HEK293 (cell line): ENCODE measurements at regions not wholly inside any gene's neighbourhood (a gene's known extent, or its start where the extent isn't known, plus 50 kb on each side); places are given as distances from the start of the nearest gene placed in this dataset.

Experiments used
- CTCF ChIA-PET: fragments of 350-600 bp; formaldehyde crosslinking; extraction: SDS; loops from one replicate; lab custom pipeline; 2021; ENCODE audit warnings: antibody characterized with exemption; lab: Yijun Ruan, JAX
- POLR2A ChIA-PET: fragments of 300-600 bp; formaldehyde crosslinking; extraction: SDS; loops from one replicate; lab custom pipeline; 2020; ENCODE audit warnings: antibody characterized with exemption, inconsistent platforms; lab: Yijun Ruan, JAX
- H3K27ac ChIP-seq: fragments of 200-500 bp; sonication (Bioruptor generic); 2 replicates; pipeline ENCODE4 v1.5.1; 2014; ENCODE audit warnings: low read depth, low read length, control low read depth, inconsistent platforms; ENCODE audit errors: extremely low read depth
- H3K36me3 ChIP-seq, 2 experiments: fragments of 200-500 bp in 1 of 2; sonication (Bioruptor generic) in 1 of 2; 1 replicate in 1 of 2; 2 replicates in 1 of 2; pipeline ENCODE4 v1.5.1; 2014 to 2017; ENCODE audit warnings: inconsistent platforms in 2 of 2, low read length in 2 of 2; ENCODE audit not compliant: control insufficient read depth in 2 of 2, insufficient read depth in 1 of 2
- H3K4me1 ChIP-seq: fragments of 200-500 bp; sonication (Bioruptor generic); 2 replicates; pipeline ENCODE4 v1.5.1; 2014; ENCODE audit warnings: mild to moderate bottlenecking, low read length, inconsistent platforms; ENCODE audit not compliant: control insufficient read depth, insufficient read depth
- H3K4me3 ChIP-seq: 2 replicates; pipeline ENCODE4 v1.5.1; 2011; ENCODE audit warnings: low read depth, mild to moderate bottlenecking, control low read depth, low read length, moderate library complexity
- H3K9me3 ChIP-seq: fragments of 200-500 bp; sonication (Bioruptor generic); 2 replicates; pipeline ENCODE4 v1.5.1; 2014; ENCODE audit warnings: low read depth, low read length, inconsistent platforms; ENCODE audit not compliant: control insufficient read depth, insufficient read depth
- KLF9 ChIP-seq: fragments of 450-650 bp; formaldehyde crosslinking; IDR thresholded peaks from 2 replicates; pipeline ENCODE4 v1.5.1; 2016; ENCODE audit warnings: missing biosample characterization, missing genetic modification characterization, low read depth
- MEIS1 ChIP-seq: sonication (generic); formaldehyde crosslinking; IDR thresholded peaks from 2 replicates; pipeline ENCODE4 v1.8.1; 2022; ENCODE audit warnings: missing genetic modification reagents, mild to moderate bottlenecking, borderline replicate concordance
- PRDM1 ChIP-seq: fragments of 450-650 bp; formaldehyde crosslinking; IDR thresholded peaks from 2 replicates; pipeline ENCODE4; 2016; ENCODE audit warnings: missing biosample characterization, missing genetic modification characterization
- PRDM10 ChIP-seq: fragments of 450-650 bp; formaldehyde crosslinking; IDR thresholded peaks from 2 replicates; pipeline ENCODE4 v1.5.1; 2016; ENCODE audit warnings: missing biosample characterization, missing genetic modification characterization
- SP3 ChIP-seq: fragments of 450-650 bp; formaldehyde crosslinking; IDR thresholded peaks from 2 replicates; pipeline ENCODE4 v1.5.1; 2016; ENCODE audit warnings: missing biosample characterization, missing genetic modification characterization
- SP7 ChIP-seq: fragments of 450-650 bp; formaldehyde crosslinking; IDR thresholded peaks from 2 replicates; pipeline ENCODE4 v1.5.1; 2016; ENCODE audit warnings: missing biosample characterization, missing genetic modification characterization
- ZFP37 ChIP-seq: fragments of 450-650 bp; formaldehyde crosslinking; IDR thresholded peaks from 2 replicates; pipeline ENCODE4 v1.5.1; 2016; ENCODE audit warnings: missing biosample characterization, missing genetic modification characterization
- ZNF10 ChIP-seq: fragments of 450-650 bp; formaldehyde crosslinking; IDR thresholded peaks from 2 replicates; pipeline ENCODE4 v1.5.1; 2017; ENCODE audit warnings: missing biosample characterization, missing genetic modification characterization
- ZNF133 ChIP-seq: fragments of 450-650 bp; formaldehyde crosslinking; IDR thresholded peaks from 2 replicates; pipeline ENCODE4 v1.5.1; 2016; ENCODE audit warnings: missing biosample characterization, missing genetic modification characterization
- ZNF175 ChIP-seq: fragments of 450-650 bp; formaldehyde crosslinking; IDR thresholded peaks from 2 replicates; pipeline ENCODE4 v1.5.1; 2016; ENCODE audit warnings: missing biosample characterization, missing genetic modification characterization
- ZNF184 ChIP-seq: fragments of 450-650 bp; IDR thresholded peaks from 2 replicates; pipeline ENCODE4 v1.5.1; 2018; ENCODE audit warnings: missing biosample characterization, mild to moderate bottlenecking, missing genetic modification characterization
- ZNF19 ChIP-seq: fragments of 450-650 bp; formaldehyde crosslinking; IDR thresholded peaks from 2 replicates; pipeline ENCODE4; 2016; ENCODE audit warnings: missing biosample characterization, missing genetic modification characterization, low read depth
- ZNF311 ChIP-seq: fragments of 450-650 bp; formaldehyde crosslinking; IDR thresholded peaks from 2 replicates; pipeline ENCODE4 v1.5.1; 2017; ENCODE audit warnings: missing biosample characterization, missing genetic modification characterization, borderline replicate concordance
- ZNF350 ChIP-seq: fragments of 450-650 bp; formaldehyde crosslinking; IDR thresholded peaks from 2 replicates; pipeline ENCODE4 v1.5.0; 2017; ENCODE audit warnings: missing biosample characterization, mild to moderate bottlenecking, missing genetic modification characterization
- ZNF354C ChIP-seq: fragments of 450-650 bp; formaldehyde crosslinking; IDR thresholded peaks from 2 replicates; pipeline ENCODE4 v1.5.1; 2016; ENCODE audit warnings: missing biosample characterization, missing genetic modification characterization, low read depth, borderline replicate concordance
- ZNF433 ChIP-seq: fragments of 450-650 bp; formaldehyde crosslinking; IDR thresholded peaks from 2 replicates; pipeline ENCODE4 v1.5.1; 2016; ENCODE audit warnings: missing biosample characterization, missing genetic modification characterization, low read depth
- ZNF514 ChIP-seq: fragments of 450-650 bp; formaldehyde crosslinking; IDR thresholded peaks from 2 replicates; pipeline ENCODE4 v1.5.1; 2016; ENCODE audit warnings: missing biosample characterization, missing genetic modification characterization
- ZNF658 ChIP-seq: fragments of 450-650 bp; formaldehyde crosslinking; IDR thresholded peaks from 2 replicates; pipeline ENCODE4; 2016; ENCODE audit warnings: missing biosample characterization, missing genetic modification characterization
- ZNF660 ChIP-seq: fragments of 450-650 bp; IDR thresholded peaks from 2 replicates; pipeline ENCODE4 v1.5.1; 2018; ENCODE audit warnings: missing biosample characterization, mild to moderate bottlenecking, missing genetic modification characterization
- TF ChIP-seq, protein P1 (sequence below): fragments of 450-650 bp; formaldehyde crosslinking; IDR thresholded peaks from 2 replicates; pipeline ENCODE4 v1.5.1; 2017; ENCODE audit warnings: missing biosample characterization, missing genetic modification characterization

DNA sequence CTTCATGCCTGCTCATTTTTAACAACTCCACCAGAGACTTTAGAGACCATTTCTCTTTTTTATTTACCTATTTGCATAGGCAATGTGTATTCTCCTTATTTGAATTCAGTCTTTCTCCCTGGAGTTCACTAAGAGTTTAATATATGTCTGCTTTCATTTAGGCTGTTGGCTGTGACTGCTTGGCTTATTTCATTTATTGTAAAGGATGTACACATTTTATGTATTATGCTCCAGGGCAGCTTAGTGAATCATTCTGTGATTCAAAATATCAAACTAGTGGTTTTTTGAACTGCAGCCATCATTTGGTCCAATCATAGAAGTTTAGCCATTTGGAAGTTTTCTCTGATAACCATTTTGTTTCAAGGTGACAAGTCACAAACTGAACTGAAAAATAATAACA lies 229.6 kb downstream of the LPIN1 start:
- TF ChIP-seq MEIS1 (CRISPR knock-in tag) (no peak), ZNF311 (tag by site-specific recombination) (no peak)
- TF ChIP-seq, all 188 proteins: peak for 0
- H3K9me3 ChIP-seq: no peaks in the 10 kb centered on the region
- ChIA-PET CTCF (no interaction called here), POLR2A (interaction anchor here (0.7 kb wide), 1 partner anchor 15 kb away, joined by 5 read pairs; no protein-coding TSS in a partner anchor)
- no peak overlapping the region for H3K27ac ChIP-seq
- no peaks in the 10 kb centered on the region for H3K4me1 ChIP-seq
- H3K36me3 ChIP-seq: no peaks in the 10 kb centered on the region
- H3K4me3 ChIP-seq: no peak overlapping the region

- Histone ChIP-seq H3K4me3 (no peak overlapping the region), H3K27ac (no peak overlapping the region), H3K4me1 (no peaks in the 10 kb centered on the region), H3K36me3 (no peaks in the 10 kb centered on the region), H3K9me3 (no peaks in the 10 kb centered on the region)
- ChIA-PET POLR2A (no interaction called here), CTCF (interaction anchor here (0.9 to 1.2 kb wide), 2 partner anchors 9 to 570 kb away, joined by 3 read pairs; no protein-coding TSS in a partner anchor)
- TF ChIP-seq ZNF514 (no peak), ZNF658 (no peak), ZNF660 (tag by site-specific recombination) (no peak), SP7 (tag by site-specific recombination) (no peak), PRDM1 (tag by site-specific recombination) (no peak), ZNF433 (no peak), MEIS1 (CRISPR knock-in tag) (no peak), KLF9 (no peak)
Observed at GRCh38 chr2:11977766-11978524, 231.5 kb downstream of the LPIN1 start.

DNA sequence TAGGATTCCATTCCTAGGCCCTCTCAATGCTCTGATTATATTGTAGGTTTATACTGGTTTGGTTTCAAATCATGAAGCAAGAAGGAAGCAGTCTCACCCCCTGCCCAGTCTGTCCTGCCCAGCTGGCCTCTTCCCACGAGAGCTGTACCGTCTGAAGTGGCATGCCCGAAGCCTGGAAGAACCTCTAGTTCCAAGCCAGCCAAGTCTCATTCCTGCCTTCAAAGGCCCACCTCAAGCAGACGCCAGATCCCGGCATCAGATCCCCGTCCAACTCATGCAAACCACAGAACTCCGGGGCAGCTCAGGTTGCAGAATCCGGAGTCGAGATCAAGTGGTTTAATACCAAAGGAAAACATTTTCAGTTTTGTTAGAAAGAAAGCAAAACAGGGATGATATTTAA lies 234.4 kb downstream of the LPIN1 start:
- no peak for TF ChIP-seq SP3
- no peak for TF ChIP-seq ZFP37 (tag by site-specific recombination)
- no peak for TF ChIP-seq ZNF19 (tag by site-specific recombination)
- TF ChIP-seq ZNF354C: no peak
- TF ChIP-seq, protein P1, sequence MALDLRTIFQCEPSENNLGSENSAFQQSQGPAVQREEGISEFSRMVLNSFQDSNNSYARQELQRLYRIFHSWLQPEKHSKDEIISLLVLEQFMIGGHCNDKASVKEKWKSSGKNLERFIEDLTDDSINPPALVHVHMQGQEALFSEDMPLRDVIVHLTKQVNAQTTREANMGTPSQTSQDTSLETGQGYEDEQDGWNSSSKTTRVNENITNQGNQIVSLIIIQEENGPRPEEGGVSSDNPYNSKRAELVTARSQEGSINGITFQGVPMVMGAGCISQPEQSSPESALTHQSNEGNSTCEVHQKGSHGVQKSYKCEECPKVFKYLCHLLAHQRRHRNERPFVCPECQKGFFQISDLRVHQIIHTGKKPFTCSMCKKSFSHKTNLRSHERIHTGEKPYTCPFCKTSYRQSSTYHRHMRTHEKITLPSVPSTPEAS (tag by site-specific recombination): no peak
- TF ChIP-seq ZNF184 (tag by site-specific recombination): no peak
- TF ChIP-seq ZNF175: no peak
- no peak for TF ChIP-seq PRDM10 (tag by site-specific recombination)
- no peak for TF ChIP-seq ZNF350 (tag by site-specific recombination)
- no peak for TF ChIP-seq ZNF133 (tag by site-specific recombination)
- no peak for TF ChIP-seq ZNF10 (tag by site-specific recombination)
- no peaks in the 10 kb centered on the region for H3K9me3 ChIP-seq
- no peak overlapping the region for H3K27ac ChIP-seq
- H3K36me3 ChIP-seq: no peaks in the 10 kb centered on the region
- CTCF ChIA-PET: no interaction called here
- no peak overlapping the region for H3K4me3 ChIP-seq
- POLR2A ChIA-PET: no interaction called here
- H3K4me1 ChIP-seq: no peaks in the 10 kb centered on the region
